RKO (cell line): ENCODE measurements at regions not wholly inside any gene's neighbourhood (a gene's known extent, or its start where the extent isn't known, plus 50 kb on each side); places are given as distances from the start of the nearest gene placed in this dataset.
"Not testable (repeated sequence)": the region's sequence is repeated elsewhere in the genome, so short reads cannot be mapped to it uniquely, and the experiment has no call there.

Source experiments
- DNase-seq: peaks from one replicate; pipeline ENCODE4 v3.0.0-alpha.2; 2016; ENCODE audit warnings: low spot score

GRCh38 chr3:8001712-8002111 lies 499.9 kb upstream of the LMCD1 start:
- DNase-seq = no peak

DNA sequence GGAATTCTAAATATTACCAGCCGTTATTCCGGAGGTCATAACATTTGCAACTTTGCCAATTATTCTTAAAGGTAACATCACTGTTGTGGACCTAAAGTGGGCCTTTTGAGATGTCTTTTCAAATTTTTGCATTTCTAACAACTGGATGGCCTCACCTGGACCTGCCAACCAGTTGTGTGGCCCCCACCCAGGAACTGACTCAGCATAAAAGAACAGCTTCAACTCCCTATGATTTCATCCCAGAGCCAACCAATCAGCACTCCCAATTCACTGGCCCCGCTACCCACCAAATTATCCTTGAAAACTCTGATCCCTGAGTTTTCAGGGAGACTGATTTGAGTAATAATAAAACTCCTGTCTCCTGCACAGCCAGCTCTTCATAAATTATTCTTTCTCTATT lies 489.7 kb upstream of the LMCD1 start:
- DNase-seq = no peak

DNA sequence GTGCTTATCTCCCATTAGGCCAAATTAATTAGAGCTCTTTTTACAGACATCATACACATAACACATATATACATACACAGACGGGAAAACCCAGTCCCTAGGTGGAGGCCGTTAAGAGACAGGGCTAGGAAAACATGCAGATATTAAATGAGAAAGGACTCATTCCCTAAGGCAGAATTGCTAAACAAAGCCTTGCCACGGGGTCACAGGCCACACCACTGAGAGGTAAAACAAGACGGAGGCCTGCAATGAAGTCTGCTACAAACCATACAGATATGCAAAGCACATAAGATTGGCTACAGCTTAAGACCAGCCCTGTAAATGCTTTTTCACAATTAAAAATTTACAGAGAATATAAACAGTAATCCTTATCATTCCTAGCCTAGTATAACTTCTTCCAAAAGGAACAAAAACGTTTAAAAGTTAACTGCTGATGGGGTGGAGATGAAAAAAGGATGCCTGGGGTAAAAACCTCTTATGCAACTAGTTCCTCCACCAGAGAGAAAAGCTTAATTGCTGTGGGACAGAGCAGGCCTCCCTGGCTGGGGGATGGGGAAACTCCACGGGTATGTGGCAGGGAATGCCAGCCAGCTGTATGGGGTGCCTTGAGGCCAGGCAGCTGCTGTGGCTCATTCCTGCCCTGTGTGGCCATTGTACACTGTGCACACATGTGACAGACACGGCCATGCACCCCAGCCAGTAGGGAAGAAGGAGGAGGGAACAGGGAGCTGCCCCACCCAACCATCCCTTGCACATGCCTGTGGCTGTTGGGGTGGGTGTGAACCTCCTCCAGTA lies 481.4 kb upstream of the LMCD1 start:
- no peak for DNase-seq

GRCh38 chr3:8027954-8028353 lies 473.7 kb upstream of the LMCD1 start:
- DNase-seq = no peak

DNA sequence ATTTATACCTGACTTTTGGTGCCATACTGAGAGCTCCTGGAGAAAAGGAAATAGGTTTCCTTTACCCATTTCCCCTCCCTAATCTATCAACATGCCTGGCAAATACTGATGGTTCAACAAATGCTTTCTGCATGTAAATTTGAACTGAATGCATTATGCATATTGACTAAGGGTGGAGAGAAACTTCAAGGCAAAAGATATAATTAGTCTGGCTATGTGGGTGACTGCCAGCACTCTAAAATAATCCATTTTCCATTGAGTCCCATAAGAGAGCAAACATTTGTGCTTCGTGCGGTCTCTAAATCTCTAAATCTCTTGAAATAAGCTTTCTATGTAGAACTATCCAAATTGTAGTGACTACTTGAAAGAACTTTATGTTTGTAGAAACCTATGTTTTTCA lies 451.3 kb upstream of the LMCD1 start:
- DNase-seq = no peak

- DNase-seq = no peak
Observed at GRCh38 chr3:8052659-8053058, 449.0 kb upstream of the LMCD1 start.

DNA sequence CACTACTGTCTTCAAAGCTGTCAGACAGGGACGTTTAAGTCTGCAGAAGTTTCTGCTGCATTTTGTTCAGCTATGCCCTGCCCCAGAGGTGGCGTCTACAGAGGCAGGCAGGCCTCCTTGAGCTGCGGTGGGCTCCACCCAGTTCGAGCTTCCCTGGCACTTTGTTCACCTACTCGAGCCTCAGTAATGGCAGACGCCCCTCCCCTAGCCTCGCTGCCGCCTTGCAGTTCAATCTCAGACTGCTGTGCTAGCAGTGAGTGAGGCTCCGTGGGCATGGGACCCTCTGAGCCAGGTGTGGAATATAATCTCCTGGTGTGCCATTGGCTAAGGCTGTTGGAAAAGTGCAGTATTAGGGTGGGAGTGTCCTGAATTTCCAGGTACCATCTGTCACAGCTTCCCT lies 433.5 kb upstream of the LMCD1 start:
- DNase-seq = not testable (repeated sequence)

DNA sequence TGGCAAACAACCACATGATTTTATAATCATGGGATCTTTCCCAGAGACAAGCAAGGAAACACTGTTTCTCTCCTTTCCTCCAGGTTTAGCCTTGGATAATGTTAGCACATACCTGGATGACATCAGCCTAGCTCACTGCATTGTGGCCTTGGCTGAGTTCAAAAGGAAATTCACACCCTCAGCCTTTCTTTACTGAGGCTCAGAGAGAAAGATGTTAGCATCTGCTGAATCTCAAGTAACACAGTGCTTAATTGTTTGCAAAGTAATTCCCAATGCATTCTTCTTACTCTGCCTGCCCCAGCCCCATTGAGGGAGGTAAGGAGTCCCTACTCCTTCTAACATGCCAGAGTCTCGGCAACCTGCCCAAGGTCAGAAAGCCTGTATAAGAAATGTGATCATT lies 432.2 kb upstream of the LMCD1 start:
- no peak for DNase-seq

DNA sequence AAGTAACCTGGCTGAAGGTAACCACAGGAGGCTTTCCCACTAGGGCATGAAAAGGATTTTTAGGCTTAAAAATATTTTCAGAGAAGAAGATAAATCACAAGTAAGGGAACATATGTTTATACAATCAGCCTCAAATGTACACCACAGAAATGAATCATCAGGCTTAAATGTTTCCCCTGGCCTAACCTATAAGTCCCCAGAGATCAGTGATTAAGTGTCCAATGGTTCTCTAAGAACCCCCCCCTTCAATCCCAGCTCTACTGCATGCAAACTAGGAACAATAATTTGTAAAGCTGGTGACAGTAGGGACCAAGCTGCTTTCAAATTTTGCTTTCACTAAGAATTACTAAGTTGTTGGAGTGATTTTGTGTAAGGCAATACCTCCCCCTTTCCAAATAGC lies 431.6 kb upstream of the LMCD1 start:
- DNase-seq = no peak

GRCh38 chr3:8074740-8075139 lies 426.9 kb upstream of the LMCD1 start:
- not testable (repeated sequence) for DNase-seq

DNA sequence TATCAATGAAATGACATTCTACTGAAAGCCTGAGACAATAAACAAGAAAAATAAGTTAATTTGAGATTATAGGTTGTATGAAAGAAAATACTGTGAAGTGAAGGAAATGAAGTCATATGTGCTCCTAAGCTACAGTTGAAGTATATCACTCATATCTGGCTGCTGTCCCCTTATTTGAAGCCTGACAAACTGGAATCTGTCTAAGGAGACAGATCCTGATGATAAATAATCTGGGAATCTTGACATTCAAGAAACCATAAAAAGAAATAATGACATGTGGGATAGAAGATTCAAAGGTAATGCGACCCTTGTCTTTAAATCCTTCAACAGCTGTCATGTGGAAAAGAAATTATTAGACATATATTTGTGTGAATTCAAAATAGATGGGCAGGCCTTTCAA lies 424.5 kb upstream of the LMCD1 start:
- DNase-seq = no peak

DNA sequence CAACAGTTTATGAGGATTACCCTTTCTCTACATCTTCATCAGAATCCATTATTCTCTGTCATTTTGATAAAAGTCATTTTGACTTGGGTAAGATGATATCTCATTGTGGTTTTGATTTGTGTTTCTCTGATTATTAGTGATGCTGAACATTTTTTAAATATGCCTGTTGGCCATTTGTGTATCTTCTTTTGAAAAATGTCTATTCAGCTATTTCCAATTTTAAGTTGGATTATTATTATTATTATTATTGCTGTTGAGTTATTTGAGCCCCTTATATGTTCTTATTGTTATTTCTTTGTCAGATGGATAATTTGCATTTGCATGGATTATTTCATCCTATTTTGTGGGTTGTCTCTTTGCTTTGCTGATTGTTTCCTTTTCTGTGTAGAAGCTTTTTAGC lies 421.2 kb upstream of the LMCD1 start:
- no peak for DNase-seq

DNA sequence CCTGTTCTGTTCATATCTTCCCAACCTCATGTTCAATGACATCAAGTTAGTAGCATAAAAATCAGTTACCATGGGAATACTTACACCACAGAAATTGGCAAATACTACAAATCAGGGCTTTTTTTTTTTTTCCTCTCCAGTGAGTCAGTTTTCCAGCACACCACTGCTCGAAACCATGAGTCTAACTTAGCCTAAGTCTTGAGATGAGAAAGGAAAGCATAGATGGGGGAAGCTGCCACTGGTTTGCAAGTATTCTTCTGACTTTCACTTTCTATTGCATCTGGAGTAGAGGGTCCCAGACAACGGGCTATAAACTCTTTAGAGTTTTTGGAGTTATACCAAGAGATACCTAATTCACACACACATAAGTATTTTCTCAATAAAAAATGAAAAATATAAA lies 416.1 kb upstream of the LMCD1 start:
- DNase-seq = no peak

DNA sequence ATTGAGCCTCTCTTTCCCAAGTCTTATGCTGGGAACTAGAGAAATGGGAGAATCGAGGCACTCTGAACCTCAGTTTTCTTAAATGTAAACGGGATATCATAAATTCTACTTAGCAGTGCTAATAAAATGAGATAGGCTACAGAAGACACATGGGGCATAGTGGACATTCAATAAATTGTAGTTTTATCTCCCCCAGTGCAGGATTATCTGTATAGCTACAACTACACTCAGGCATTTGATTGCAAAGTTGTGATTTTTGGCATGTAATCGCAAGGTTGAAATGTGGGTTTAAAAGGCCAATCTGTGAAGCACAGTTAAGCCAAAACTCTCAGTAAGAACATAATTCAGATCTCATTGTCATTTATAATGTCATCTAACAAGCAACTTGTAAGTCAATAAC lies 413.7 kb upstream of the LMCD1 start:
- DNase-seq = no peak

GRCh38 chr3:8094415-8094814 lies 407.2 kb upstream of the LMCD1 start:
- no peak for DNase-seq

DNA sequence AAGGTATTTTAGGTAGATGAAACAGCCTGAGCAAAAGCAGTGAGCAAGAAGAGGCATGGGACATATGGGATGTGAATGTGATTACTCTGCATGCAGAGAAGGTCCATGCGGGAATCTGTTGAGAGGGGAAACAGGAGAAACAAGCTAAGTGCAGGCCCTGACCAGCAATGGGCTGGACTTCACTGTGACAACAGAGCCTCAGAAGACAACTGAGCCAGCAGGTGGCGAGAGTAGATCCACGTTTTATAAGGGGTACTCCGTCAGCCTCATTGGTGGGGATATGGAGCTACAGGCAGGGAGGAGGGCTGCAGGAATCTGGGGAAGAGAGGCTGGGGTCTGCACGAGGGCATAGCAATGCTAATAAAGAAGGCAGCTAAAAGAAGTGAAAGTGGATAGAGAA lies 405.9 kb upstream of the LMCD1 start:
- no peak for DNase-seq

DNA sequence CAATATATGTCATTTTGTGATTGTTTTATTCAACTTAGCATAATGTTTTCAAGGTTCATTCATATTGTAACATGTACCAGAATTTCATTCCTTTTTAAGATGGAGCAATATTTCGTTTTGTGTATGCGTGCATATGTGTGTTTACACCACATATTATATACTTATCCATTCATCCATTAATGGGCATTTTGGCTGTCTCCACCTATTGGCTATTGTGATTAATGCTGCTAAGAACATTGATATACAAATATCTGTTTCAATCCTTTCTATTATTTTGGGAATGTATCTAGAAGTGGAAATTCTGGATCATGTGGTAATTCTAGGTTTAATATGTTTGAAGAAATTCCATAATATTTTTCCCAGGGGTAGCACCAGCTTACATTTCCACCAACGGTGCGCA lies 403.9 kb upstream of the LMCD1 start:
- no peak for DNase-seq

- DNase-seq = no peak
Observed at GRCh38 chr3:8103954-8104353, 397.7 kb upstream of the LMCD1 start.

DNA sequence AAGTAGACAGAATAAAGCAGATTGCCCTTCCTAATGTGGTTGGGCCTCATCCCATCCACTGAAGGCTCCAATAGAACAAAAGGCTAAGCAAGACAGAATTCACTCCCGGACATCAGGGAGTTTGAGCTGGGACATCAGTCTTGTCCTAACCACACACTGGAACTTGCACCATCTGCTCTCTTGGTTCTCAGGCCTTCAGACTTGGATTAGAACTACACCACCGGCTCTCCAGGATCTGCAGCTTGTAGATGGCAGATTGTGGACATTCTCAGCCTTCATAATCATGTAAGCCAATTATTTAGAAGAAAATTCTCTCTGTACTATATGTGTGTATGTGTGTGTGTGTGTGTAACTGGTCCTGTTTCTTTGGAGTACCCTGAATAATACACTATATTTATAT lies 394.7 kb upstream of the LMCD1 start:
- DNase-seq = no peak

GRCh38 chr3:8110966-8111798 lies 390.4 kb upstream of the LMCD1 start:
- DNase-seq = peak; percentile 88

DNA sequence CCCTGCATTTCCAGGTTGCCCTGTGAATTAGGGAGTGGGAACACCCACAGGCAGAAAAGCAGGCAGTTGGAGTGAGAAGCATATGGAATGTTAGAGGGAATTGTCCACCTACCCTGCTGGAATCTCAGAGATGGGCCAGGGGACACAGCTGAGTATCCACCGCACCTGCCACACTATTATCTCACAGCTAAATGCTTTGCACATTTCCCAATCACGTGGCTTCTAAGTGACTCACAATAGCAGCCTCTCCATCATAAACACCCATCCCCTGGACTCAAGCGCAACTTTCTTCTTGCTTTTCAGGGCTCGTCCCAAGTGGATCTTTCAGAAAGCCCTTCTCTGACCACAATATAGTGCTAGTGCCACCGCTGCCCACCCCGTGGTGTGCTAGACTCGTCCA lies 389.0 kb upstream of the LMCD1 start:
- DNase-seq = no peak

DNA sequence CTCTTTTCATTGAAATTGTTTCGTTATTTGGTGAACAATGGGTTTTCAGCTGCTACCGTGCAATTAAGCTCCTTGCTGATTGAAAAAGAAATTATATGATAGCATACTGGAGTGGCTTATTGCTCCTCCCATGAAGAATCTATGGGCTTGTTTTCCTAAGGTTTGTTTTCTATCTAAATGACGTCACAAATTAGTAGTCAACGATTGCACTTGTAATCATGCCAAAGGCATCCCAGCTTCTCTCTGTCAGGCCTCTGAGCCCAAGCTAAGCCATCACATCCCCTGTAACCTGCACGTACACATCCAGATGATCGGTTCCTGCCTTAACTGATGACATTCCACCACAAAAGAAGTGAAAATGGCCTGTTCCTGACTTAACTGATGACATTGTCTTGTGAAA lies 388.0 kb upstream of the LMCD1 start:
- DNase-seq = no peak

- DNase-seq = no peak
Observed at GRCh38 chr3:8128686-8129085, 372.9 kb upstream of the LMCD1 start.

DNA sequence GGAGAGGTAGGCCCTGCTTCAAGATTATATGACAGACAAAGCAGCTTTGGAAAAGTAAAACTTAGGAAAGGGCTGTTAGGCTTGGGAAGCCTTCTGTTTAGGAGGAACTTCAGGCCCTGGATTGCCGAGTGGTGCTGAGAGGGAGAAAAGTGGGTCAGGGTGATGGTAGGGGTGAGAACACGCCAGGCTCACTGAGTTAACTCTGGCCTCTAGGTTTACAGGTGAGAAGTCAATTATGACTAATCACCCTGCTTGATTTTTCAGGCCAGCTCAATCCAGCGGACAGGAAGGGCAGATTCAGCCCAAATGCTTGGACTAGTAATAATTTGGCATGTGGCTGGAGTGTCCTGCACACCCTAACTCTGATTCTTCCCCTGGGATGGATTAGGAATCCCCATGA lies 365.1 kb upstream of the LMCD1 start:
- DNase-seq = no peak
